ENCODE measurements at regions not wholly inside any gene's neighbourhood (a gene's known extent, or its start where the extent isn't known, plus 50 kb on each side); places are given as distances from the start of the nearest gene placed in this dataset.
"Not testable (repeated sequence)": the region's sequence is repeated elsewhere in the genome, so short reads cannot be mapped to it uniquely, and the experiment has no call there.

GRCh38 chr2:52035391-52035790 lies 1003.5 kb upstream of the NRXN1 start:
- Histone ChIP-seq H3K27me3 (no peaks in the 10 kb centered on the region), H3K27ac (no peak overlapping the region), H3K4me3 (no peak overlapping the region), H3K4me1 (ENCODE audit: insufficient read depth) (no peaks in the 10 kb centered on the region), H3K9me3 (no peaks in the 10 kb centered on the region), H3K36me3 (no peaks in the 10 kb centered on the region)
- WGBS, 3 donors, result 49 to 64% (median 61%) methylated on average over 1 of the region's 1 CpG
- no peak for TF ChIP-seq POLR2A (IDR thresholded peaks at IDR 0.05)
- intact Hi-C loops (cut with DNase I), result no loop called here
- no peak for DNase-seq

GRCh38 chr2:52034706-52035105 lies 1002.8 kb upstream of the NRXN1 start:
- no peak for DNase-seq
- no peak overlapping the region for H3K4me3 ChIP-seq
- H3K36me3 ChIP-seq, result no peaks in the 10 kb centered on the region
- H3K27ac ChIP-seq, result no peak overlapping the region
- H3K9me3 ChIP-seq, result no peaks in the 10 kb centered on the region
- intact Hi-C loops (cut with DNase I), result no loop called here
- TF ChIP-seq EP300 (IDR thresholded peaks at IDR 0.05) (no peak), POLR2A (IDR thresholded peaks at IDR 0.05) (no peak), CTCF (IDR thresholded peaks at IDR 0.05) (no peak)
- no peaks in the 10 kb centered on the region for H3K27me3 ChIP-seq
- 32 to 52% (median 37%) methylated on average over 2 of the region's 2 CpGs for WGBS, 3 donors
- no peaks in the 10 kb centered on the region for H3K4me1 ChIP-seq (ENCODE audit: insufficient read depth)

GRCh38 chr2:52022006-52022405 lies 990.1 kb upstream of the NRXN1 start:
- no peaks in the 10 kb centered on the region for H3K9me3 ChIP-seq
- no peaks in the 10 kb centered on the region for H3K27me3 ChIP-seq
- TF ChIP-seq POLR2A (IDR thresholded peaks at IDR 0.05) (no peak), CTCF (IDR thresholded peaks at IDR 0.05) (no peak), EP300 (IDR thresholded peaks at IDR 0.05) (no peak)
- H3K4me1 ChIP-seq (ENCODE audit: insufficient read depth), result no peaks in the 10 kb centered on the region
- intact Hi-C loops (cut with DNase I), result no loop called here
- no peak overlapping the region for H3K27ac ChIP-seq
- 87 to 88% (median 88%) methylated on average over 3 of the region's 3 CpGs for WGBS, 3 donors
- no peak for DNase-seq
- no peak overlapping the region for H3K4me3 ChIP-seq
- H3K36me3 ChIP-seq, result no peaks in the 10 kb centered on the region

GRCh38 chr2:52017646-52018235 lies 985.8 kb upstream of the NRXN1 start:
- no peaks in the 10 kb centered on the region for H3K36me3 ChIP-seq
- no peak overlapping the region for H3K27ac ChIP-seq
- DNase-seq, result no peak
- WGBS, 3 donors, result 81 to 90% (median 88%) methylated on average over 7 of the region's 7 CpGs
- TF ChIP-seq CTCF (IDR thresholded peaks at IDR 0.05) (no peak), EP300 (IDR thresholded peaks at IDR 0.05) (no peak), POLR2A (IDR thresholded peaks at IDR 0.05) (no peak)
- no peaks in the 10 kb centered on the region for H3K4me1 ChIP-seq (ENCODE audit: insufficient read depth)
- H3K4me3 ChIP-seq, result no peak overlapping the region
- no peaks in the 10 kb centered on the region for H3K27me3 ChIP-seq
- no peaks in the 10 kb centered on the region for H3K9me3 ChIP-seq
- intact Hi-C loops (cut with DNase I), result no loop called here

GRCh38 chr2:52006821-52007366 lies 975.0 kb upstream of the NRXN1 start:
- H3K9me3 ChIP-seq; H3K4me3 ChIP-seq; DNase-seq; H3K4me1 ChIP-seq (ENCODE audit: insufficient read depth); H3K27me3 ChIP-seq; H3K27ac ChIP-seq; intact Hi-C loops (cut with DNase I); H3K36me3 ChIP-seq: not testable (repeated sequence)
- WGBS, 3 donors, result 95 to 99% (median 95%) methylated on average over 26 to 32 of the region's 32 CpGs
